SK-N-SH (cell line): ENCODE measurements at regions not wholly inside any gene's neighbourhood (a gene's known extent, or its start where the extent isn't known, plus 50 kb on each side); places are given as distances from the start of the nearest gene placed in this dataset.

Source experiments
- CTCF ChIA-PET: fragments of 300-600, 350-600 bp; formaldehyde crosslinking; extraction: SDS; loops from one replicate; lab custom pipeline; 2021; lab: Yijun Ruan, JAX
- POLR2A ChIA-PET: fragments of 350-600 bp; sonication (Branson Sonifier 250); formaldehyde crosslinking; extraction: SDS; loops from one replicate; lab custom pipeline; 2020; ENCODE audit warnings: antibody characterized with exemption, inconsistent platforms; lab: Yijun Ruan, JAX
- DNase-seq: peaks from one replicate; pipeline ENCODE4 v3.0.0; 2012
- H2AFZ ChIP-seq: fragments of 200-600 bp; sonication (generic); 2 replicates; pipeline ENCODE4 v1.8.1; 2016; ENCODE audit warnings: antibody characterized with exemption, mild to moderate bottlenecking, low read depth
- H3F3A ChIP-seq: fragments of 200-600 bp; sonication (generic); replicated peaks from 2 replicates; pipeline ENCODE3; 2016; ENCODE audit warnings: antibody characterized with exemption, mild to moderate bottlenecking; ENCODE audit not compliant: insufficient read depth
- H3K27ac ChIP-seq, 2 experiments: fragments of 200-500 bp in 1 of 2; fragments of 200-600 bp in 1 of 2; sonication (Bioruptor generic) in 1 of 2; sonication (generic), shearing (Covaris generic) in 1 of 2; 2 replicates each; pipeline versions ENCODE4 v1.5.1 to v1.6.1; 2014 to 2016; ENCODE audit warnings: low read depth in 2 of 2, inconsistent platforms in 1 of 2, low read length in 1 of 2, mild to moderate bottlenecking in 1 of 2, mixed read lengths in 1 of 2
- H3K27me3 ChIP-seq: fragments of 200-600 bp; sonication (generic), shearing (Covaris generic); 2 replicates; pipeline ENCODE4 v1.6.1; 2016; ENCODE audit warnings: mixed run types; ENCODE audit not compliant: insufficient read depth
- H3K36me3 ChIP-seq, 2 experiments: fragments of 200-500 bp in 1 of 2; fragments of 200-600 bp in 1 of 2; sonication (Bioruptor generic) in 1 of 2; sonication (generic) in 1 of 2; replicated peaks in 1 of 2; 2 replicates each; pipeline versions ENCODE3 to v1.5.1; 2014 to 2016; ENCODE audit warnings: low read length in 1 of 2, mild to moderate bottlenecking in 1 of 2; ENCODE audit not compliant: insufficient read depth in 2 of 2, control insufficient read depth in 1 of 2
- H3K4me1 ChIP-seq, 2 experiments: fragments of 200-500 bp in 1 of 2; fragments of 200-600 bp in 1 of 2; sonication (Bioruptor generic) in 1 of 2; sonication (generic), shearing (Covaris generic) in 1 of 2; 2 replicates each; pipeline versions ENCODE4 v1.5.1 to v1.6.1; 2014 to 2016; ENCODE audit warnings: low read depth in 1 of 2, low read length in 1 of 2, mixed run types in 1 of 2; ENCODE audit not compliant: insufficient read depth in 2 of 2, control insufficient read depth in 1 of 2
- H3K4me2 ChIP-seq: fragments of 200-600 bp; sonication (generic), shearing (Covaris generic); 2 replicates; pipeline ENCODE4 v1.6.1; 2017; ENCODE audit warnings: mixed run types
- H3K4me3 ChIP-seq, 2 experiments: fragments of 200-500 bp in 1 of 2; fragments of 200-600 bp in 1 of 2; sonication (Bioruptor generic) in 1 of 2; sonication (generic), shearing (Covaris generic) in 1 of 2; 2 replicates each; pipeline versions ENCODE4 v1.5.1 to v1.8.1; 2014 to 2016; ENCODE audit warnings: low read depth in 2 of 2, inconsistent platforms in 1 of 2, low read length in 1 of 2, mild to moderate bottlenecking in 1 of 2, mixed read lengths in 1 of 2, moderate library complexity in 1 of 2
- H3K79me2 ChIP-seq: fragments of 200-600 bp; sonication (generic); 2 replicates; pipeline ENCODE4 v1.8.1; 2017; ENCODE audit warnings: mild to moderate bottlenecking; ENCODE audit not compliant: insufficient read depth
- H3K9ac ChIP-seq: fragments of 200-600 bp; sonication (generic); 2 replicates; pipeline ENCODE4 v1.6.1; 2017; ENCODE audit warnings: mixed run types
- H3K9me2 ChIP-seq: fragments of 200-600 bp; sonication (generic); 2 replicates; pipeline ENCODE4 v1.6.1; 2017; ENCODE audit warnings: mixed run types
- H3K9me3 ChIP-seq: fragments of 200-600 bp; sonication (generic); 2 replicates; pipeline ENCODE4 v1.6.1; 2017; ENCODE audit warnings: mixed run types, mild to moderate bottlenecking, moderate library complexity
- H4K20me1 ChIP-seq: fragments of 200-600 bp; sonication (generic); 2 replicates; pipeline ENCODE4 v1.6.1; 2017; ENCODE audit warnings: mild to moderate bottlenecking, mixed run types; ENCODE audit not compliant: insufficient read depth
- CHD2 ChIP-seq: fragments of 150-350 bp; IDR thresholded peaks from 2 replicates; pipeline ENCODE4 v1.6.1; 2018; ENCODE audit warnings: low read length; ENCODE audit not compliant: partially characterized antibody
- ELF1 ChIP-seq: IDR thresholded peaks from 2 replicates; pipeline ENCODE4 v1.4.0; 2012
- FOXJ3 ChIP-seq: sonication (generic); formaldehyde crosslinking; IDR thresholded peaks from 2 replicates; pipeline ENCODE4 v1.5.1; 2020; ENCODE audit warnings: mild to moderate bottlenecking, missing genetic modification reagents
- FOXM1 ChIP-seq: IDR thresholded peaks from 2 replicates; pipeline ENCODE4 v1.4.0; 2012; ENCODE audit warnings: low read depth, mild to moderate bottlenecking
- GABPA ChIP-seq: IDR thresholded peaks from 2 replicates; pipeline ENCODE4 v1.4.0; 2012; ENCODE audit warnings: low read depth, mild to moderate bottlenecking
- MEF2A ChIP-seq: IDR thresholded peaks from 2 replicates; pipeline ENCODE4 v1.4.0; 2012; ENCODE audit warnings: low read depth, borderline replicate concordance
- MXI1 ChIP-seq: IDR thresholded peaks from 2 replicates; pipeline ENCODE4 v1.6.1; 2012; ENCODE audit warnings: mild to moderate bottlenecking, low read depth, low read length, improper control_type of control experiment
- NRF1 ChIP-seq: IDR thresholded peaks from 2 replicates; pipeline ENCODE4 v1.6.1; 2012; ENCODE audit warnings: low read depth, mild to moderate bottlenecking, low read length
- POLR2AphosphoS5 ChIP-seq: IDR thresholded peaks from 2 replicates; pipeline ENCODE4 v1.6.1; 2012; ENCODE audit warnings: low read depth, low read length
- RFX5 ChIP-seq: IDR thresholded peaks from 2 replicates; pipeline ENCODE4 v1.6.1; 2012; ENCODE audit warnings: mild to moderate bottlenecking, improper control_type of control experiment, low read length
- SMC3 ChIP-seq: IDR thresholded peaks from 2 replicates; pipeline ENCODE4 v1.6.1; 2012; ENCODE audit warnings: low read depth, low read length, improper control_type of control experiment
- TAF1 ChIP-seq: IDR thresholded peaks from 2 replicates; pipeline ENCODE4 v1.6.1; 2012; ENCODE audit warnings: low read depth, mild to moderate bottlenecking, low read length, moderate library complexity, borderline replicate concordance
- TCF12 ChIP-seq: IDR thresholded peaks from 2 replicates; pipeline ENCODE4 v1.4.0; 2012
- WGBS: methylation state at CpG from one replicate; pipeline ENCODE4 v1.1.6; 2017; ENCODE audit warnings: low lambda C conversion rate; 5-methylcytosine and 5-hydroxymethylcytosine counted together
- TF ChIP-seq, protein P1 (sequence below): IDR thresholded peaks from 2 replicates; pipeline ENCODE4 v1.4.0; 2012; ENCODE audit warnings: low read depth, borderline replicate concordance
- TF ChIP-seq, protein P2 (sequence below): IDR thresholded peaks from 2 replicates; pipeline ENCODE4; 2012
- TF ChIP-seq, protein P3 (sequence below): IDR thresholded peaks from 2 replicates; pipeline ENCODE4 v1.4.0; 2012; ENCODE audit warnings: low read depth
- TF ChIP-seq, protein P4 (sequence below): fragments of 200-600 bp; sonication (generic); IDR thresholded peaks from 2 replicates; pipeline ENCODE4 v1.6.1; 2017; ENCODE audit warnings: antibody characterized with exemption, mild to moderate bottlenecking, moderate library complexity

DNA sequence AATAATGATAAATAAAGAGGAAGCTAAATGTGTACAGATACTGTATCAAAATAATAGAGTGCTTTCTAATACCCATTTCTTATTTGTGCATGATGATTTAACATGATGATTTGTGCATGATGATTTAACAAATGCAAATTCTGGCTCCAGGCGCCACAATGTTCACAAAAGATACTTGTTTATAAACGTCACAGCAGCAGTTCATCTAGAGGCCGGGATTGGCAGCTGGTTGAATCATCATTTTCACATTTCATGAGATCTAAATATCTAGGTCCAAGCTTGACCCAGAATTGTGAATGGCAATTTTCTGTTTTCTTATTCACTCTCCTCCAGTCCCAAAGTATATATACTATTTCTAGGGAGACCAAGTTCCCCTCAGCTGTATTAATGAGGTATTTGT lies 322.0 kb downstream of the SUCLG1 start:
- Histone ChIP-seq H3F3A (no peaks in the 10 kb centered on the region), H3K4me2 (no peak overlapping the region), H4K20me1 (no peaks in the 10 kb centered on the region), H3K4me1 (no peaks in the 10 kb centered on the region), H3K36me3 (no peaks in the 10 kb centered on the region), H3K27me3 (no peaks in the 10 kb centered on the region), H3K27ac (no peak overlapping the region), H3K9me2 (no peaks in the 10 kb centered on the region), H3K9me3 (no peaks in the 10 kb centered on the region), H2AFZ (no peak overlapping the region), H3K9ac (no peak overlapping the region), H3K79me2 (no peaks in the 10 kb centered on the region), H3K4me3 (no peak overlapping the region)
- ChIA-PET CTCF (no interaction called here), POLR2A (no interaction called here)
- 6% methylated on average over 3 of the region's 3 CpGs for WGBS
- TF ChIP-seq CHD2 = no peak
- TF ChIP-seq, protein P1, sequence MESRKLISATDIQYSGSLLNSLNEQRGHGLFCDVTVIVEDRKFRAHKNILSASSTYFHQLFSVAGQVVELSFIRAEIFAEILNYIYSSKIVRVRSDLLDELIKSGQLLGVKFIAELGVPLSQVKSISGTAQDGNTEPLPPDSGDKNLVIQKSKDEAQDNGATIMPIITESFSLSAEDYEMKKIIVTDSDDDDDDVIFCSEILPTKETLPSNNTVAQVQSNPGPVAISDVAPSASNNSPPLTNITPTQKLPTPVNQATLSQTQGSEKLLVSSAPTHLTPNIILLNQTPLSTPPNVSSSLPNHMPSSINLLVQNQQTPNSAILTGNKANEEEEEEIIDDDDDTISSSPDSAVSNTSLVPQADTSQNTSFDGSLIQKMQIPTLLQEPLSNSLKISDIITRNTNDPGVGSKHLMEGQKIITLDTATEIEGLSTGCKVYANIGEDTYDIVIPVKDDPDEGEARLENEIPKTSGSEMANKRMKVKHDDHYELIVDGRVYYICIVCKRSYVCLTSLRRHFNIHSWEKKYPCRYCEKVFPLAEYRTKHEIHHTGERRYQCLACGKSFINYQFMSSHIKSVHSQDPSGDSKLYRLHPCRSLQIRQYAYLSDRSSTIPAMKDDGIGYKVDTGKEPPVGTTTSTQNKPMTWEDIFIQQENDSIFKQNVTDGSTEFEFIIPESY = no peak
- TF ChIP-seq, protein P2, sequence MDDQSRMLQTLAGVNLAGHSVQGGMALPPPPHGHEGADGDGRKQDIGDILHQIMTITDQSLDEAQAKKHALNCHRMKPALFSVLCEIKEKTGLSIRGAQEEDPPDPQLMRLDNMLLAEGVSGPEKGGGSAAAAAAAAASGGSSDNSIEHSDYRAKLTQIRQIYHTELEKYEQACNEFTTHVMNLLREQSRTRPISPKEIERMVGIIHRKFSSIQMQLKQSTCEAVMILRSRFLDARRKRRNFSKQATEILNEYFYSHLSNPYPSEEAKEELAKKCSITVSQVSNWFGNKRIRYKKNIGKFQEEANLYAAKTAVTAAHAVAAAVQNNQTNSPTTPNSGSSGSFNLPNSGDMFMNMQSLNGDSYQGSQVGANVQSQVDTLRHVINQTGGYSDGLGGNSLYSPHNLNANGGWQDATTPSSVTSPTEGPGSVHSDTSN = no peak
- TF ChIP-seq MEF2A = no peak
- no peak for TF ChIP-seq TCF12
- no peak for TF ChIP-seq MXI1
- no peak for TF ChIP-seq FOXM1
- TF ChIP-seq TAF1 = no peak
- no peak for TF ChIP-seq POLR2AphosphoS5
- TF ChIP-seq, protein P3, sequence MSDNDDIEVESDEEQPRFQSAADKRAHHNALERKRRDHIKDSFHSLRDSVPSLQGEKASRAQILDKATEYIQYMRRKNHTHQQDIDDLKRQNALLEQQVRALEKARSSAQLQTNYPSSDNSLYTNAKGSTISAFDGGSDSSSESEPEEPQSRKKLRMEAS = no peak
- TF ChIP-seq, protein P4, sequence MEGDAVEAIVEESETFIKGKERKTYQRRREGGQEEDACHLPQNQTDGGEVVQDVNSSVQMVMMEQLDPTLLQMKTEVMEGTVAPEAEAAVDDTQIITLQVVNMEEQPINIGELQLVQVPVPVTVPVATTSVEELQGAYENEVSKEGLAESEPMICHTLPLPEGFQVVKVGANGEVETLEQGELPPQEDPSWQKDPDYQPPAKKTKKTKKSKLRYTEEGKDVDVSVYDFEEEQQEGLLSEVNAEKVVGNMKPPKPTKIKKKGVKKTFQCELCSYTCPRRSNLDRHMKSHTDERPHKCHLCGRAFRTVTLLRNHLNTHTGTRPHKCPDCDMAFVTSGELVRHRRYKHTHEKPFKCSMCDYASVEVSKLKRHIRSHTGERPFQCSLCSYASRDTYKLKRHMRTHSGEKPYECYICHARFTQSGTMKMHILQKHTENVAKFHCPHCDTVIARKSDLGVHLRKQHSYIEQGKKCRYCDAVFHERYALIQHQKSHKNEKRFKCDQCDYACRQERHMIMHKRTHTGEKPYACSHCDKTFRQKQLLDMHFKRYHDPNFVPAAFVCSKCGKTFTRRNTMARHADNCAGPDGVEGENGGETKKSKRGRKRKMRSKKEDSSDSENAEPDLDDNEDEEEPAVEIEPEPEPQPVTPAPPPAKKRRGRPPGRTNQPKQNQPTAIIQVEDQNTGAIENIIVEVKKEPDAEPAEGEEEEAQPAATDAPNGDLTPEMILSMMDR = no peak
- no peak for TF ChIP-seq RFX5
- TF ChIP-seq FOXJ3 (CRISPR knock-in tag) = no peak
- TF ChIP-seq ELF1 = no peak
- no peak for TF ChIP-seq SMC3
- TF ChIP-seq GABPA = no peak
- no peak for TF ChIP-seq NRF1
- no peak for DNase-seq
